ENCODE measurements at regions not wholly inside any gene's neighbourhood (a gene's known extent, or its start where the extent isn't known, plus 50 kb on each side); places are given as distances from the start of the nearest gene placed in this dataset.

GRCh38 chr5:51734677-51735076 lies 351.4 kb downstream of the ISL1 start:
- H3K27ac ChIP-seq (ENCODE audit: insufficient read depth, low read length): no peak overlapping the region
- DNase-seq: no peak
- ATAC-seq (ENCODE audit: low read depth): no peak
- no peak overlapping the region for H3K14ac ChIP-seq (replicated peaks; ENCODE audit: low read depth, low read length)
- no peak overlapping the region for H4K8ac ChIP-seq (ENCODE audit: low read depth in 2 of 2, low read length in 2 of 2)
- CTCF ChIA-PET: no interaction called here
- H3K9ac ChIP-seq (ENCODE audit: low read depth, low read length): no peak overlapping the region
- H4K20me1 ChIP-seq (ENCODE audit: insufficient read depth, low read length): no peaks in the 10 kb centered on the region
- no peaks in the 10 kb centered on the region for H3K27me3 ChIP-seq (ENCODE audit: control insufficient read depth, insufficient read depth, low read length)
- in situ Hi-C loops (cut with MboI; ENCODE audit: low sequenced_read_pairs): no loop called here
- no TSS peak for BruUV-seq (replicated peaks)
- H2BK5ac ChIP-seq (ENCODE audit: low read depth, low read length, poor library complexity, severe bottlenecking): no peak overlapping the region
- no peak overlapping the region for H3K23ac ChIP-seq (ENCODE audit: low read depth, low read length)
- POLR2A ChIA-PET (ENCODE audit: unreplicated experiment): no interaction called here
- no peak overlapping the region for H3K4ac ChIP-seq (ENCODE audit: low read depth, low read length)
- H2BK120ac ChIP-seq (ENCODE audit: low read depth, low read length): no peak overlapping the region
- no peak overlapping the region for H4K91ac ChIP-seq (ENCODE audit: insufficient read depth, low read depth, low read length)
- no peaks in the 10 kb centered on the region for H3K79me1 ChIP-seq (ENCODE audit: low read depth in 1 of 2, low read length in 2 of 2)
- no peak overlapping the region for H3K4me3 ChIP-seq (ENCODE audit: insufficient read depth, low read depth, low read length)
- H2BK20ac ChIP-seq (ENCODE audit: low read depth, low read length): no peak overlapping the region
- TF ChIP-seq CTCF (conservative IDR thresholded peaks at IDR 0.05; ENCODE audit: low read depth, low read length): no peak
- TF ChIP-seq CHD1 (IDR thresholded peaks at IDR 0.05; ENCODE audit: low read depth, low read length): no peak
- no peak for TF ChIP-seq POLR2A (IDR thresholded peaks at IDR 0.05; ENCODE audit: low read depth, low read length)
- no peak for TF ChIP-seq FOS (IDR thresholded peaks at IDR 0.05; ENCODE audit: low read depth, low read length)
- TF ChIP-seq RCOR1 (IDR thresholded peaks at IDR 0.05; ENCODE audit: insufficient replicate concordance, low read length): no peak
- TF ChIP-seq ELK1 (IDR thresholded peaks at IDR 0.05; ENCODE audit: borderline replicate concordance, low read depth, low read length): no peak
- TF ChIP-seq MAFK (IDR thresholded peaks at IDR 0.05; ENCODE audit: low read depth, low read length): no peak
- H2BK15ac ChIP-seq (ENCODE audit: low read depth, low read length): no peak overlapping the region
- no CpG with 5 or more reads among the region's 3 CpGs for WGBS, 2 experiments (ENCODE audit: extremely low coverage in 2 of 2, insufficient read length in 1 of 2)
- no peaks in the 10 kb centered on the region for H3K9me1 ChIP-seq (ENCODE audit: insufficient read depth, low read length)
- H3K56ac ChIP-seq (ENCODE audit: extremely low read depth, insufficient read depth, low read length): no peak overlapping the region
- H3K9me3 ChIP-seq (ENCODE audit: control insufficient read depth, insufficient read depth, low read length): no peaks in the 10 kb centered on the region; the same call in 1 of the 2 replicates
- intact Hi-C loops (cut with micrococcal nuclease): no loop called here
- H3K4me2 ChIP-seq (ENCODE audit: low read depth, low read length): no peak overlapping the region
- no peak overlapping the region for H2AFZ ChIP-seq (replicated peaks; ENCODE audit: low read length, poor library complexity)
- H2AK5ac ChIP-seq (ENCODE audit: low read depth, low read length): no peak overlapping the region
- no peaks in the 10 kb centered on the region for H3K36me3 ChIP-seq (ENCODE audit: control insufficient read depth, insufficient read depth, low read length)
- H3K4me1 ChIP-seq (ENCODE audit: control insufficient read depth, insufficient read depth, low read length): no peaks in the 10 kb centered on the region
- no peak overlapping the region for H4K5ac ChIP-seq (ENCODE audit: low read depth, low read length)
- no peak overlapping the region for H2AK9ac ChIP-seq (replicated peaks; ENCODE audit: low read depth, low read length, poor library complexity)
- dilution Hi-C loops (cut with HindIII; ENCODE audit: low sequenced_read_pairs, unreplicated experiment): no loop called here
- no peak overlapping the region for H3K18ac ChIP-seq (ENCODE audit: low read depth, low read length)
